D721Med (cell line): ENCODE measurements at regions not wholly inside any gene's neighbourhood (a gene's known extent, or its start where the extent isn't known, plus 50 kb on each side); places are given as distances from the start of the nearest gene placed in this dataset.

Experiments used
- DNase-seq: peaks from one replicate; pipeline ENCODE4 v3.0.0; 2011; ENCODE audit warnings: low spot score; ENCODE audit not compliant: insufficient read length
- FAIRE-seq: peaks from 2 replicates; lab custom pipeline; 2011; peaks lifted over from hg19 to GRCh38; lab: Jason Lieb, UNC
- CTCF ChIP-seq: IDR thresholded peaks from 2 replicates; pipeline ENCODE4 v1.5.1; 2012; ENCODE audit warnings: mild to moderate bottlenecking, control low read depth; ENCODE audit not compliant: insufficient read depth; ENCODE audit errors: missing control alignments

GRCh38 chr2:228649876-228650275, 468.4 kb upstream of the SPHKAP start:
- DNase-seq = no peak
- FAIRE-seq = no peak
- TF ChIP-seq CTCF = no peak

- TF ChIP-seq CTCF = no peak
- no peak for DNase-seq
- no peak for FAIRE-seq
These were observed 468.0 kb upstream of the SPHKAP start for GRCh38 chr2:228649447-228649846.

GRCh38 chr2:228648541-228648940, 467.1 kb upstream of the SPHKAP start:
- FAIRE-seq = peak; percentile 16
- no peak for DNase-seq
- no peak for TF ChIP-seq CTCF

GRCh38 chr2:228646061-228646460, 464.6 kb upstream of the SPHKAP start:
- TF ChIP-seq CTCF = no peak
- no peak for DNase-seq
- FAIRE-seq = no peak

GRCh38 chr2:228644199-228644598, 462.7 kb upstream of the SPHKAP start:
- DNase-seq (no peak), FAIRE-seq (no peak)
- no peak for TF ChIP-seq CTCF

GRCh38 chr2:228642861-228643260, 461.4 kb upstream of the SPHKAP start:
- FAIRE-seq (no peak), DNase-seq (no peak)
- TF ChIP-seq CTCF = no peak

GRCh38 chr2:228630786-228631185, 449.3 kb upstream of the SPHKAP start:
- no peak for TF ChIP-seq CTCF
- FAIRE-seq = no peak
- DNase-seq = no peak
